NCI-H510A treated with DMSO at 0.1 percent for 48 hours (cell line): ENCODE measurements at regions not wholly inside any gene's neighbourhood (a gene's known extent, or its start where the extent isn't known, plus 50 kb on each side); places are given as distances from the start of the nearest gene placed in this dataset.
A peak's percentile ranks its signal among the peaks of the same experiment; 100 is the strongest.

ENCODE experiments used
- DNase-seq: peaks from one replicate; lab custom pipeline; 2025; lab: John Stamatoyannopoulos, UW

DNA sequence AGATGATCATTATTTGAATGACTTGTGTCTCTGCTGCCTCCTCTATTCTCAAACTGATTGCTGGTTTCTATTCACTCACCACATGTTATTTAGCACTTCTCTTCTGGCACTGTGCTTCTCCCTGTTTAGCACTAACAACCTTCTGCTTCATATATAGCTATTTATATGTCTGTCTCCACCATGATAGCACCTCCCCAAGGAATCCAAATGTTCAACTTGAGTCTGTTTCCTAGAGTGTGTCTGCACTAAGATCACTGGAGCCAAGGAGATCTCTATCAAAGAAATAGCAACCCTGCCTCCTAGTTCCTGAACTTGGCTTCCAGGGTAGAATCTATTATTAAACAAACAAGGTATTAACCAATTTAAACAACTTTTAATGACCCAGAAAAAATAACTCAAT lies 104.5 kb downstream of the CYP26A1 start:
- DNase-seq, result no peak

- no peak for DNase-seq
Measured at GRCh38 chr10:93180482-93180931, 106.8 kb downstream of the CYP26A1 start.

DNA sequence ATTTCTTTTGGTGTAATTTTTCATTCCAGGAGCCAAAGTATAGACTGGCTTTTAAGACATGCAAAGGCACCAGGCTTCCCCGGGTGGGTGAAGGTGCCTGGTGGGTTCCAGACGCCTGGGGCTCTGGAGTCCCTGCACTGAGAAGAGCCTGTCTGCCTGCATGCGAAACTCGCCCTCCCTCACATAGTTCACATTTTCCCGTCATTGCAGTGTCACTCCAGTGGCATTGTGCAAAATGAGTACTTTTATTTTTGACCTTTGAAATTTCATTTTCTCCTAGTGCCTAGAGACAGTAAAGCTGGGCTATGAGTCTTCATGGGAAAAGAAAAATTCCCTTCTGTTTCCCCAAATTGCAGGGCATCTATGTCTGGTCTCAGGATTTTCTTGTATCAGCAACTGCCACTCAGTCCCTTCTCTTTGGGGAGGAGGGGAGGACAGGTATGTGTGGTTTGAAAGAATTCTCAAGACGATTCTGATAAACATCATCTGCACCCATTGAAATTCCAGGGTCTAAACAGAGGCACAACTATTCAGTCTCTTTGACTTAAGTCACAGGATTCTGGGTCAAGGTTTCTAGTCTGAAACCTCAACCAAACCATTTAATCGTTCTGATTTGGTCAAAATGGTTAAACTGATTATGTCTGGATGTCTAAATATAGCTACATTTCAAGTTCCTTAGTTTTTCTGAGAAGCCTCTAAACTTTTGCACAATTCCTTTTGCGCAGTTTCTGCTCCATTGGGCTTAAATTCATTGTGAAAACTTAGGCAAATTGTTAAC lies 107.8 kb downstream of the CYP26A1 start:
- DNase-seq, result no peak

GRCh38 chr10:93182049-93182327 lies 108.3 kb downstream of the CYP26A1 start:
- DNase-seq, result no peak

- DNase-seq, result no peak
Measured at GRCh38 chr10:93182790-93183189, 109.1 kb downstream of the CYP26A1 start.

DNA sequence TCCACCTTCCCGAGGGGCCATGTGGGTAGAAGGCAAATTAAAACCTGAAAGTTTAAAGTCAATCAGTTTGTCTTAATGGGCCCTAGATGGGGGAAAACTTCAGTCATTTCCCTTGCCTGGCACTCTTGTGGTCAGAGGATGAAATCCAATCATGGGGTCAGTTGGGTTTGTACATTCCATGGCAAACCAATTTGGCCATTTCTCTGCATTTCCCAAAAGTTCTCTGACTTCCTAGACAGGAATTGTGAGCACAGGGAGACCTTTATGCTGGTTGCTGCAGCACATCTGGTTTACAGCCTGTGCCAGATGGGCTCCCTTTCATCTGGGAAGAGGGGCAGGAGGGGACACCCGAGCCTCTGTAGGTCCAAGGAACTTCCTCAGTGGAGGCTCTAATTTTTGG lies 113.0 kb downstream of the CYP26A1 start:
- DNase-seq, result no peak

DNA sequence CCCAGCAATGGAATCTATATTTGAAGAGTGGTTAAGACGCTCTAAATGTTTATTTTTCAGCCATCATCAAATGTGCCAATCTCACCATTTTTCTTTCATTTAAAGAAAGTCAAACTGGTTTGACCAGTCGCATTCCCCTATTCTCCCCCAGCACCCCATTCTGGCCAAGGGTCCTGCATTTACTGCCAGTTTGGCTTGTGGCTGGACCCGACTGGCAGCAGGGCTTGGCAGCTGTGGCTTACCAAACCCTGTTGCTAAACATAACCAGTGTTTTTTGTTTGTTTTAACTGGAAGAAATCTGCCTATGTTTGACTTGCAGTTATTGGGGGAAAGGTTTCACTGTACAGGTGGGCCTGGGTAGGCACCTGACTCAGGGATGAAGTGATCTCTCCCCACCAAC lies 116.3 kb downstream of the CYP26A1 start:
- no peak for DNase-seq

DNA sequence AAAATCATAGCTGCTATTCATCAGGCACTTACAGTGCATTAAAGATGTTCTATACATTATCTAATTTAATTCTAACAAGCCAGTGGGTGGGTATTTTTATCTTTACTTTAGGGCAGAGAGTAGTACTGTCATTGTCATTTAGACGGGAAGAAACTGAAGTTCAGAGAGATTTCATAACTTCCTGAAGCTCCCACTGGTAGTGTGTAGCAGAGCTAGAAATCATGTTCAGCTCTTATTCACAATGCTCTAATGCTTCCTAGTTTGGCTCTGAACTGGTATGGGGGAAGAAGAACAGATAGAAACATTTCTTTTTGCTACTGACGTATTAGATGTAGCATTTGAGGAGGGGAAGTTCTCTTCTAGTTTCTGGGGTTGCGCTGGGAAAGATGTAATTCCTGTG lies 116.7 kb downstream of the CYP26A1 start:
- no peak for DNase-seq

DNA sequence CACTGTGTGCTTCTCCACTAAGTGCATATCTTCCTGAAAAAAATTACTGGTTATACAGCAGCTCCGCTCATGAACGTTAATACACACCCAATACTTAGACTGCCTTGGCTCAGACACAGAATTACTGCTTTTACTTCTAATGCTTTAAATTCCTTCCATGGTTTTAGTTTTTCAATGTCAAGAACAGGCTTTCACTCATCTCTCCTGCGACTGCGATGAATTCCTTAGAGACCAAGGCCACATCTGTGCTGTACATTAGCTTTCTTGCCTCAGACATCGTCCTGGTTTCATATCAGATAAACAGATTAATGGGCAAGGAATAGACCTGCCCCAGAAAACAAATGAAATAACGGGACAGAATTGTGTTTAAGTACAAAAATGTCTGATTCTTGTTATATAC lies 120.2 kb downstream of the CYP26A1 start:
- no peak for DNase-seq

- DNase-seq, result no peak
Measured at GRCh38 chr10:93198401-93199131, 124.9 kb downstream of the CYP26A1 start.

DNA sequence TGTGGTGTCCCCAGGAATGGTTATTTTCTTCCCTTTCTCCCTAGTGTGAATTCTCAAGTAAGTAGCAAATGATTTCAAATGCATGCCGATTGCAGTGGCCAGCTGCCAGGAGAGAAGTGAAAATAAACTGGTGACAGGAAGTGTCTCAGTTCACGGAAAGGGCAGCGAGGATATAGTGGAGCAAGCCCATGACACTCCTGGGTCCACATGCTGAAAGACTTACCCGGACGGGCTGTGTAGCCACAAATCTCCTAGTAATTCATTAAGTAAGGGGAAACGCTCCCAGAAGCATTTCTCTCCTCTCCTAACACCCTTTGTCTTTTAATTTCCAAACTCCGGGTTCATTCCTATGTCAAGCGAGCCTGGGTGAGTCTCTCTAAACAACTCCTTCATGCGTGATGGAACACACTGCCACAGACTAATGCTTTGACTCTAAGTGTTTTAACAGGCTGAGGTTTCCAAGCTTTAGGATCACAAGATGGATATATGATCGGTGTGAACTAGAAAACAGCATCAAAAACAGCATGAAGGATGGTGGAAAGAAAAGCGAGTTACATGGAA lies 125.6 kb downstream of the CYP26A1 start:
- peak; percentile 31 for DNase-seq

- no peak for DNase-seq
Measured at GRCh38 chr10:93204494-93205485, 131.1 kb downstream of the CYP26A1 start.

- DNase-seq, result no peak
Measured at GRCh38 chr10:93206652-93207051, 133.0 kb downstream of the CYP26A1 start.

DNA sequence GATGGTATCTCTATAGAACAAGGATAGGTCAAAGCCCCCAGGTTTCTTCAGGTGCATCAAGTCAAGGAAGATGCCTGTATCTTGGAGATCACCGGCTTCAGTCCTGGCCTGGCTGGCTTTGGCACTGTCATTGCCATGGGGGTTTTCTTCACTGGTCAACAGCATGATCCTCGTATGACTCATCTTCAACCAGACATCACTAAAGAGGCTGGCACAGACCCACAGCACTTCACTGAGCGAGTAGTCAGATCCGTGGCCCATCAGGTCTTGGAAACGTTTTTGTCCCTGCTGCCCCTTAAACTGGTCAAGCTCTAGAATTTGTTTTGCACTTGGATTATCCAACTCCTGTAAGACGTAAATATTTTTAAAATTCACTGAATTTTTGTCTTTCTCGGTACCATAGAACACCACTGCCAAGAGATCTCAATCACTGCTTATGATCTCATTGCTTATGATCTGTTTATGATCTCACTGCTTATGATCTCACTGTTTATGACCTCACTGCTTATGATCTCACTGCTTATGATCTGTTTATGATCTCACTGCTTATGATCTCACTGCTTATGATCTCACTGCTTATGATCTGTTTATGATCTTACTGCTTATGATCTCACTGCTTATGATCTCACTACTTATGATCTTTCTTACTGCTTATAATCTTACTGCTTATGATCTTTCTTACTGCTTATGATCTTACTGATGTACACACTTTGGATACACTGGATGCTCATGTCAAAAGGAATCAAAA lies 135.2 kb downstream of the CYP26A1 start:
- no peak for DNase-seq

- DNase-seq, result no peak
Measured at GRCh38 chr10:93211991-93212390, 138.3 kb downstream of the CYP26A1 start.

DNA sequence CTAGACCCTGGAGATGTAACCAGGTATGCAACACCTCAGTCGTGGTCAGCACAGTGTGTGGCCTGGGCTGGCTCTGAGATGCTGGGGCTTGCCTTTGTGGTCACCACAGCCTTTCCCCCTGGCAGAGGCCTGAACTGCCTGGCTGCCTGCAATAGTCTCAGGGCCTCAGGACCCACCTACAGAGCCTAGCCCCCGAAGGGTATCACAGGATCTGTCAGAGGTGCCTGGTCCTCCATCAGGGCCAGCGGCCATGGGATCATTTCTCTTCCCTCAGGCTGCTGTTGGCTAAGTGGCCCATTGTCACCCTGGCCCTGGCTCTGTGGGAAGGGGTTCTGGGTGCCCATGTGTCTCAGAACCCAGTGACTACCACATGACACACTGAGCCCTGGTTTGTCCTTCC lies 141.6 kb downstream of the CYP26A1 start:
- DNase-seq, result no peak

DNA sequence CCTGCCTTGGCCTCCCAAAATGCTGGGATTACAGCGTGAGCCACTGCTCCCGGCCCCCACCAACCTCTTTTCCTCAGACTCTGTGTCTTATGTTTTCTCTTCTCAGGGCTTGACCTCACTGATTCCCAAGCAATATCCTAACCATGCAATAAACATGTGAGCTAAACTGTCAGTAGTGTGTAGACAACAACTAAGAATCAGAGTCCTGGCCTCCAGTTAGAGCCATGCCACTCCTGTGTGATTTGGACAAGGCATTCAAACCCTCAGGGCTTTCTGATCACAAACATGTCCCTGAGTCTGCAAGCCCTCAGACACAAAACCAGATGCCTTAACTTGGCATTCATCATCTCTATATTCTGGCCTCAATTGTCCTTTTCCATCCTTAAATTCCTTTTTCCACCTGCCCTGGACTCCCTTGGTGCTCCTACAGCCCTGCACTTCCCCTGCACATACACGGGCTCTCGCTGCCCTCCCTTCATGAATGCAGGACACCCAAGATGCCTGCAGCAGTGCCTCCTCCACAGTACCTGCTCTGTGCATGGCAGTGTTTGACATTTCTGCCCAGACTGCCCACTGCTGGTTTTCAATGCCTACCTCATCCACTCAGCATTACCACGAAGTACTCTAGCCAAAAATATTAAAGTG lies 142.8 kb downstream of the CYP26A1 start:
- DNase-seq, result no peak

DNA sequence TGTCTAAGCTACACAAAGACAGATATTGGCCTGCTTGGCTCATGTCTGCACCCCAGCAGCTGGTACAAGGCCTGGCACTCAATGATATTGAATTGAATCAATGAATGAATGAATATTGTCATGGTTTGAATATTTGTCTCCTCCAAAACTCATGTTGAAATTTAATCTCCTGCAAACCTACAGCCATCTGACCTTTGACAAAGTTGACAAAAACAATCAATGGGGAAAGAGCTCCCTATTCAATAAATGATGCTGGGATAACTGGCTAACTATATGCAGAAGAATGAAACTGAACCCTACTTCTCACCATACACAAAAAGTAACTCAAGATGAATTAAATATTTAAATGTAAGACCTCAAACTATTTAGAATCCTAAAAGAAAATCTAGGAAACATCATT lies 144.7 kb downstream of the CYP26A1 start:
- DNase-seq, result no peak

GRCh38 chr10:93219347-93219746 lies 145.7 kb downstream of the CYP26A1 start:
- DNase-seq, result no peak

DNA sequence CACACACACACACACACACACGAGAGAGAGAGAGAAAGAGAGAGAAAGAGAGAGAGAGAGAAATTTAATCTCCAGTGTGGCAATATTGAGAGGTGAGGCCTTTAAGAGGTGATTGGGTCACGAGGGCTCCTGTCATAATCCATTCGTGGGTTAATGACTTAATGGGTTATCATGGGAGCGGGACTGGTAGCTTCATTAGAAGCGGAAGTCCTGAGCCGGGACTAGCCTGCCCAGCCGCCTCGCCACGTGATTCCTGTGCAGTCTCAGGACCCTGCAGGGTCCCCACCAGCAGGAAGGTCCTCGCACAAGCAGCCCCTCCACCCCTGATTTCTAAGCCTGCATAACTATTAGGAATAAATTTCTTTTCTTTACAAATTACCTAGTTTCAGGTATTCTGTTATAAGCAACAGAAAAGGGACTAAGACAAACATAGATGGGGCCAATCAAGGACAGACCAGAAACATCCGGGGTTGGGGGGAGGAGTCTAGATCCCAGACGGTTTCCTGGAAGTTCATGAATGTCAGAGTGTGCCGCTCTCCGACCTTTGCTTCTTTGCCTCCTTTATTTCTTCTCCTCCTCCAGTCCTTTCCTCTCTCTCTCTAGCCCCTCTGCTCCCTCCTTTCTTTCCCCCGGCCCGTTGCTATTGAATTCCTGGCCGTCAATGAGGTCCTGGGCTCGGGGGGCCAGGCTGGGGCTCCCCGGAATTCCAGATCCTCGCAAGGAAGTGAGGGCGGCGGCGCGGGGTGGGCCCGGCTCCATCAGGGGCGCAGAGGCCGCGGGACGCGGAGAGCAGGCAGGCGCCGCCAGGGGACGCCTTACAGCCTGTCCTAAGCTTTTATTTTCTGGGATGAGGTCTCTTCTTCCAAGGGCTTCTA lies 146.8 kb downstream of the CYP26A1 start:
- DNase-seq, result no peak
